Glutamatergic neuron (in vitro differentiated cells): ENCODE measurements at regions not wholly inside any gene's neighbourhood (a gene's known extent, or its start where the extent isn't known, plus 50 kb on each side); places are given as distances from the start of the nearest gene placed in this dataset.

ENCODE experiments used
- DNase-seq: peaks from one replicate; pipeline ENCODE4 v3.0.0; 2022
- H3K27ac Mint-ChIP-seq: one replicate; pipeline ENCODE4 v1.8.0; 2020; ENCODE audit warnings: mild to moderate bottlenecking, mixed read lengths, inconsistent platforms; ENCODE audit not compliant: unreplicated experiment
- H3K27me3 Mint-ChIP-seq: one replicate; pipeline ENCODE4 v1.8.0; 2020; ENCODE audit warnings: mild to moderate bottlenecking, moderate library complexity, mixed read lengths, inconsistent platforms; ENCODE audit not compliant: unreplicated experiment
- H3K36me3 Mint-ChIP-seq: one replicate; pipeline ENCODE4 v1.8.0; 2020; ENCODE audit warnings: mild to moderate bottlenecking, mixed read lengths, inconsistent platforms; ENCODE audit not compliant: unreplicated experiment
- H3K4me1 Mint-ChIP-seq: one replicate; pipeline ENCODE4 v1.8.0; 2020; ENCODE audit warnings: mild to moderate bottlenecking, low read depth, mixed read lengths, inconsistent platforms; ENCODE audit not compliant: unreplicated experiment
- H3K4me3 Mint-ChIP-seq: one replicate; pipeline ENCODE4 v1.8.0; 2020; ENCODE audit warnings: mild to moderate bottlenecking, mixed read lengths, inconsistent platforms; ENCODE audit not compliant: unreplicated experiment
- H3K9me3 Mint-ChIP-seq: one replicate; pipeline ENCODE4 v1.8.0; 2020; ENCODE audit warnings: mild to moderate bottlenecking, moderate library complexity, mixed read lengths, inconsistent platforms; ENCODE audit not compliant: unreplicated experiment
- CTCF ChIP-seq: fragments of 200-600 bp; sonication (generic); IDR thresholded peaks from one replicate; pipeline ENCODE4 v1.5.0; 2021; ENCODE audit not compliant: partially characterized antibody, unreplicated experiment

- Mint-ChIP-seq H3K27ac (no peak overlapping the region), H3K4me3 (no peak overlapping the region), H3K9me3 (peaks cover 3% of the 10 kb centered on the region), H3K4me1 (peaks cover 3% of the 10 kb centered on the region), H3K36me3 (no peaks in the 10 kb centered on the region), H3K27me3 (no peaks in the 10 kb centered on the region)
- no peak for TF ChIP-seq CTCF
- DNase-seq: no peak
These were observed 100.7 kb upstream of the OBI1 start for GRCh38 chr13:78759704-78760103.

- H3K4me3 Mint-ChIP-seq: no peak overlapping the region
These were observed 99.6 kb upstream of the OBI1 start for GRCh38 chr13:78758549-78758948.

GRCh38 chr13:78753435-78753834 is 94.5 kb upstream of the OBI1 start:
- Mint-ChIP-seq H3K36me3 (no peaks in the 10 kb centered on the region), H3K4me3 (no peak overlapping the region), H3K4me1 (peaks cover 11% of the 10 kb centered on the region), H3K27me3 (peaks cover 3% of the 10 kb centered on the region), H3K27ac (no peak overlapping the region), H3K9me3 (no peaks in the 10 kb centered on the region)
- no peak for TF ChIP-seq CTCF
- DNase-seq: no peak

More at GRCh38 chr13:78758549-78758948, 99.6 kb upstream of the OBI1 start:
- Mint-ChIP-seq H3K9me3 (peaks cover 3% of the 10 kb centered on the region), H3K27me3 (no peaks in the 10 kb centered on the region), H3K4me1 (peaks cover 7% of the 10 kb centered on the region), H3K36me3 (no peaks in the 10 kb centered on the region), H3K27ac (no peak overlapping the region)
- DNase-seq: no peak
- TF ChIP-seq CTCF: no peak

- Mint-ChIP-seq H3K27me3 (peaks cover 3% of the 10 kb centered on the region), H3K4me1 (peaks cover 8% of the 10 kb centered on the region)
These were observed 91.8 kb upstream of the OBI1 start for GRCh38 chr13:78750735-78751134.

GRCh38 chr13:78743973-78744372 is 85.0 kb upstream of the OBI1 start:
- DNase-seq: no peak
- peaks cover 1% of the 10 kb centered on the region for H3K9me3 Mint-ChIP-seq
- H3K4me3 Mint-ChIP-seq: no peak overlapping the region
- no peaks in the 10 kb centered on the region for H3K36me3 Mint-ChIP-seq
- peak overlapping the region; percentile 59 for H3K27ac Mint-ChIP-seq
- TF ChIP-seq CTCF: no peak
- H3K27me3 Mint-ChIP-seq: no peaks in the 10 kb centered on the region
- peaks cover 27% of the 10 kb centered on the region for H3K4me1 Mint-ChIP-seq

More at GRCh38 chr13:78750735-78751134, 91.8 kb upstream of the OBI1 start:
- TF ChIP-seq CTCF: no peak
- Mint-ChIP-seq H3K4me3 (no peak overlapping the region), H3K27ac (no peak overlapping the region), H3K36me3 (no peaks in the 10 kb centered on the region), H3K9me3 (peaks cover 1% of the 10 kb centered on the region)
- DNase-seq: no peak
